ENCODE measurements at regions not wholly inside any gene's neighbourhood (a gene's known extent, or its start where the extent isn't known, plus 50 kb on each side); places are given as distances from the start of the nearest gene placed in this dataset.

- CTCF ChIA-PET, result no interaction called here
- no peaks in the 10 kb centered on the region for H3K27me3 ChIP-seq (replicated peaks in 1 of 4; ENCODE audit: control extremely low read depth in 1 of 4, control insufficient read depth in 3 of 4, insufficient read depth in 4 of 4, low read length in 3 of 4)
These were observed 252.9 kb downstream of the DPY19L2 start for GRCh38 chr12:63415357-63415756.

GRCh38 chr12:63410197-63410596 lies 258.1 kb downstream of the DPY19L2 start:
- Histone ChIP-seq H3K79me2 (ENCODE audit: control insufficient read depth, insufficient read depth, low read length) (no peaks in the 10 kb centered on the region), H4K20me1 (ENCODE audit: control insufficient read depth, insufficient read depth, low read length, poor library complexity, severe bottlenecking) (no peaks in the 10 kb centered on the region), H3K27ac (ENCODE audit: low read length in 2 of 2) (no peak overlapping the region), H2AFZ (ENCODE audit: insufficient read depth, low read depth, low read length, poor library complexity, severe bottlenecking) (no peak overlapping the region), H3K27me3 (replicated peaks in 1 of 4; ENCODE audit: control extremely low read depth in 1 of 4, control insufficient read depth in 3 of 4, insufficient read depth in 4 of 4, low read length in 3 of 4) (no peaks in the 10 kb centered on the region), H3K9me3 (ENCODE audit: control extremely low read depth in 1 of 3, control insufficient read depth in 2 of 3, insufficient read depth in 1 of 3, low read length in 2 of 3) (peaks cover 0 to 2% (median 0%) of the 10 kb centered on the region in 3 donors), H3K4me3 (ENCODE audit: control extremely low read depth in 1 of 5, extremely low read depth in 1 of 5, insufficient read depth in 1 of 5, low read depth in 2 of 5, low read length in 4 of 5) (no peak overlapping the region), H3K4me1 (ENCODE audit: control insufficient read depth in 2 of 2, insufficient read depth in 2 of 2, low read length in 2 of 2) (no peaks in the 10 kb centered on the region), H3K4me2 (replicated peaks; ENCODE audit: low read depth, low read length, poor library complexity, severe bottlenecking) (no peak overlapping the region), H3K9ac (ENCODE audit: low read length) (no peak overlapping the region), H3K36me3 (replicated peaks in 1 of 2; ENCODE audit: control extremely low read depth in 1 of 2, control insufficient read depth in 1 of 2, extremely low read depth in 1 of 2, insufficient read depth in 2 of 2, low read length in 1 of 2) (no peaks in the 10 kb centered on the region)
- DNase-seq (no peak), ATAC-seq (ENCODE audit: low read depth) (no peak)
- ChIA-PET POLR2A (no interaction called here), CTCF (interaction anchor here (1.6 kb wide), 1 partner anchor 8 kb away, joined by 3 read pairs; no protein-coding TSS in a partner anchor)
- peaks cover 3% of the 10 kb centered on the region for H3K9me3 Mint-ChIP-seq (ENCODE audit: insufficient read depth)
- H3K27ac Mint-ChIP-seq, result no peak overlapping the region
- H3K4me3 Mint-ChIP-seq, result no peak overlapping the region
- TF ChIP-seq EZH2 (IDR thresholded peaks at IDR 0.05; ENCODE audit: borderline replicate concordance, insufficient read depth, low read depth, low read length, poor library complexity, severe bottlenecking) (no peak), CTCF (IDR thresholded peaks at IDR 0.05) (no peak)
- no peaks in the 10 kb centered on the region for H3K4me1 Mint-ChIP-seq
- WGBS (ENCODE audit: insufficient coverage), result 0% methylated on average over 1 of the region's 1 CpG
- intact Hi-C loops (cut with micrococcal nuclease), result no loop called here
- H3K27me3 Mint-ChIP-seq, result no peaks in the 10 kb centered on the region

More at GRCh38 chr12:63415357-63415756, 252.9 kb downstream of the DPY19L2 start:
- 98% methylated on average over 12 of the region's 13 CpGs for WGBS (ENCODE audit: insufficient coverage)
- peaks cover 0 to 6% (median 0%) of the 10 kb centered on the region in 3 donors for H3K9me3 ChIP-seq (ENCODE audit: control extremely low read depth in 1 of 3, control insufficient read depth in 2 of 3, insufficient read depth in 1 of 3, low read length in 2 of 3)
- H3K9me3 Mint-ChIP-seq (ENCODE audit: insufficient read depth), result peaks cover 3% of the 10 kb centered on the region
- H4K20me1 ChIP-seq (ENCODE audit: control insufficient read depth, insufficient read depth, low read length, poor library complexity, severe bottlenecking), result no peaks in the 10 kb centered on the region
- no peak overlapping the region for H3K9ac ChIP-seq (ENCODE audit: low read length)
- no peaks in the 10 kb centered on the region for H3K4me1 ChIP-seq (ENCODE audit: control insufficient read depth in 2 of 2, insufficient read depth in 2 of 2, low read length in 2 of 2)
- H3K79me2 ChIP-seq (ENCODE audit: control insufficient read depth, insufficient read depth, low read length), result no peaks in the 10 kb centered on the region
- no peak overlapping the region for H3K27ac Mint-ChIP-seq
- no peaks in the 10 kb centered on the region for H3K4me1 Mint-ChIP-seq
- no peak overlapping the region for H3K4me2 ChIP-seq (replicated peaks; ENCODE audit: low read depth, low read length, poor library complexity, severe bottlenecking)
- H3K27me3 Mint-ChIP-seq, result no peaks in the 10 kb centered on the region
- TF ChIP-seq CTCF (IDR thresholded peaks at IDR 0.05), result no peak
- no peak for TF ChIP-seq EZH2 (IDR thresholded peaks at IDR 0.05; ENCODE audit: borderline replicate concordance, insufficient read depth, low read depth, low read length, poor library complexity, severe bottlenecking)
- no peak overlapping the region for H3K4me3 ChIP-seq (ENCODE audit: control extremely low read depth in 1 of 5, extremely low read depth in 1 of 5, insufficient read depth in 1 of 5, low read depth in 2 of 5, low read length in 4 of 5)
- no peak overlapping the region for H2AFZ ChIP-seq (ENCODE audit: insufficient read depth, low read depth, low read length, poor library complexity, severe bottlenecking)
- POLR2A ChIA-PET, result no interaction called here
- DNase-seq (no peak), ATAC-seq (ENCODE audit: low read depth) (no peak)
- H3K36me3 ChIP-seq (replicated peaks in 1 of 2; ENCODE audit: control extremely low read depth in 1 of 2, control insufficient read depth in 1 of 2, extremely low read depth in 1 of 2, insufficient read depth in 2 of 2, low read length in 1 of 2), result no peaks in the 10 kb centered on the region
- no peak overlapping the region for H3K27ac ChIP-seq (ENCODE audit: low read length in 2 of 2)
- intact Hi-C loops (cut with micrococcal nuclease), result no loop called here
- no peak overlapping the region for H3K4me3 Mint-ChIP-seq

Measured in B cell (primary cell).